GM19395 (cell line): ENCODE measurements at regions not wholly inside any gene's neighbourhood (a gene's known extent, or its start where the extent isn't known, plus 50 kb on each side); places are given as distances from the start of the nearest gene placed in this dataset.
"Not testable (repeated sequence)": the region's sequence is repeated elsewhere in the genome, so short reads cannot be mapped to it uniquely, and the experiment has no call there.

Source experiments
- ATAC-seq: cut with Tn5 transposase; IDR thresholded peaks from one replicate; pipeline ENCODE4 v1.9.1; 2021; ENCODE audit warnings: mild to moderate bottlenecking, moderate library complexity; ENCODE audit not compliant: unreplicated experiment

DNA sequence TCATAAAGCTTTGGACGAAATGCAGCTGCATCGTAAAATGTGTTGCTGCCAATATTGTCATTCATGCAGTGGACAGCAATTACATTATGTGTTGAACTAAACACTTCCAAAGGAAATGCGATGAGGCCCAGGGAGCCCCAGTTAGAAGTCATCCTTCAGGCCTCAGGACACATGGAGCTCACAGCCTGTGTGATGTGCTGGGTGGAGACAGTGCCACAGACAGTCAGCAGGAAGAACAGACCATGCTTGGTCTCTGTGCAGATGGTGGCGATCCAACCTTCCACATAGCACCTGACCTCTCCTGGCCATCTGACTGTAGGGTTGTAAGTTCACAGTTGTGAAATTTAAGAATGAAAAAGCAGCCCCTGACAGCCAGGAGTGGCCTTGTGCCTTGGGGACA lies 118.3 kb upstream of the ALKAL2 start:
- no peak for ATAC-seq

DNA sequence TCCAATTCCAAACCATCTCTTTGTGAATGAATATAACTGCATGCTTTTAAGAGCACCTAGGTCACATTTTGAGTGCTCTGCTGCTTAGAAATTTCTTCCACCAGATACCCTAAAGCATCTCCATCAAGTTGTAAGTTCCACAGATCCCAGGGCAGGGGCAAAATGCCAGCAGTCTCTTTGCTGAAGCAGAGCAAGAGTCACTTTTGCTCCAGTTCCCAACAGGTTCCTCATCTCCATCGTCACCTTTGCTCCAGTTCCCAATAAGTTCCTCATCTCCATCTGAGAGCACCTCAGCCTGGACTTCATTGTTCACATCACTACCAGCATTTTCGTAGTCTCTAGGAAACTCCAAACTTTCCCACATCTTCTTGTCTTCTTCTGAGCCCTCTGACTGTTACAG lies 116.7 kb upstream of the ALKAL2 start:
- ATAC-seq: no peak

DNA sequence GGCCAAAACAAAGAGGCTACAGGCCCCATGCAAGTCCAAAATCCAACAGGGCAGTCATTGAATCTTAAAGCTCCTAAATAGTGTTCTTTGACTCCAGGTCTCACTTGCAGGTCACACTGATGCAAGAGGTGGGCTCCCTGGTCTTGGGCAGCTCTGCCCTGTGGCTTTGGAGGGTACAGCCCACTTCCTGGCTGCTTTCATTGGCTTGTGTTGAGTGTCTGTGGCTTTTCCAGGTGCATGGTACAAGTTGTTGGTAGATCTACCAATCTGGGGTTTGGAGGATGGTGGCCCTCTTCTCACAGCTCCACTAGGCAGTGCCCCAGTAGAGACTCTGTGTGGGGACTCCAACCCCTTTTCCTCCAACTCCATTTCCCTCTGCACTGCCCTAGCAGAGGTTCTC lies 115.8 kb upstream of the ALKAL2 start:
- no peak for ATAC-seq

DNA sequence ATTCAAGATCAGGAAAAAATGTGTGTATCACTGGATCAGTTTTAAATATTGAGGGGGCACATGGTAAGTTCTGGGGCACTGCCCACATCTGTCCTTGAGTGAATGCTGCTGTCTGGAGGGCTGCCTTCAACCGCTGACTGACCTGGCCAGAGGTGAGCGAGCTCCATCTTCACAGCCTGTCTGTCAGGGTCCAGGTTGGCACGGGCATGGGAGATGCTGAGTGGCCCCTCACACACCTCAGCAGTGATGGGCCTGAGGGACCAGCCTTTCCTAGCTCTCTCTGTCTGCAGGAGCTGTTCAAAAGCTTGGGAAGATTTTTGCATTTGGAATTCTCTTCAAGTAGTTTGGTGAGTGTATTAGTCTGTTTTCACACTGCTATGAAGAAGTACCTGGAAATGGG lies 114.8 kb upstream of the ALKAL2 start:
- no peak for ATAC-seq

DNA sequence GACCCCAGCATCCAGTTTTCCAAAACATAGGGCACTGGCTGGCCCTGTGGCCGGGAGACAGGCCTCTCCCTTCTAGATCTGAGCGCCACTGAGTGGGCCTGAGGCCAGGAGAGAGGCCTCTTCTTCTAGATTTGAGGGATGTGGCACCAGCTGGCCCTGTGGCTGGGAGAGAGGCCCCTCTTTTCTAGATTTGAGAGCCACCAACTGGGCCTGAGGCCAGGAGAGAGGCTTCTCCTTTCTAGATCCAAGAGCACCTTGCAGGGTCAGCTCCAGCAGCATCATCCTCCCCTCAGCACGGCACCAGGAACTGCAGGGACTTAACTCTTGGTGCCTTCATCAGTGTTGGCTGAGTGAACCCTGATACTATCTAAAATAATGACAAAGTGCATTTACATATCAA lies 114.3 kb upstream of the ALKAL2 start:
- ATAC-seq: no peak

DNA sequence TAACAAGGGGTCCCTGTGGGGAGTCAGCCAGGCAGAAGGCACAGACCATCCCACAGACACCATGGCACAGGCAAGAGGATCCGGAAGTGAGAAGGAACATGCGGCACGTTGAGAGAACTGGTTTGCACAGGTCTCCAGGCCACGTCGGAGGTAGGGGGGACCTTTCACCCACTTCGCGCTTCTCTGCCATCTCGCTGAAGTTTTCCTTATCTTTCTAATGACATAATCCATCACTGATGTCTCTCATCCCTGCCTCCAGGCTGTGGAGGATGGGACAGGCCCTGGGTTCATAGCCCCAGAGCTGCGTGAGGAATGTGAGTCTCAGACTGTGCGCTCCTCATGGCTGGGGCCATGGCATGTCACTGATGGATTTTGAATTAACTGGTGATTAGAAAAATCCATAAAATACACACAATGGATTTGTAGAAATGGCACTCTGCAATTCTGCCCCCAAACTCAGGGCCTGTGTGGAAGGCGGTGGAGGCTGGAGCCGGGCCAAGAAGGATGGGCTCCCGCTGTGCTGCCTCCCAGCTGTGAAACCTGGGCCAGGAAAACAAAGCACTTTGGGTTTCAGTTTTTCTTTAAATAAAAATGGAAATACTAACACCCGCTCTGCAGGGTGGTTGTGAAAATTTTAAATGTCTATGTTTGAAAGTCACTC lies 113.3 kb upstream of the ALKAL2 start:
- no peak for ATAC-seq

DNA sequence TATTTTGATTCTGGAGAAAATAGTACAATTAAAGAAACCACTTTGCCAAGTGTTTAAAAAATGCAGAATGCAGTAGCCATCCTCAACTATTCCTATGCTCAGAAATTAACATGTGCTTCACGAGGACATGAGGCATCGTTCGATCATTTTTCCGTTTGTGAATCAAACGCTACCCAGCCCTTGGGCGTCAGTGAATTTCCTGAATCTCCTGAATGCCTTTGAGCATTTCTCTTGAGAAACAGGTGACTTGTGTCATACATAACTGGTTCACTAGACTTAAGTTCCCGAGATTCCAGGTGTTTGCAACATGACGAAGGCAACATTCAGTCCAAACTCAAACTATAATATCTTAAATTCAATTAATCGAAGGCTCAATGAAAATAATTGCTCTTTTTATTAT lies 110.0 kb upstream of the ALKAL2 start:
- ATAC-seq: no peak

DNA sequence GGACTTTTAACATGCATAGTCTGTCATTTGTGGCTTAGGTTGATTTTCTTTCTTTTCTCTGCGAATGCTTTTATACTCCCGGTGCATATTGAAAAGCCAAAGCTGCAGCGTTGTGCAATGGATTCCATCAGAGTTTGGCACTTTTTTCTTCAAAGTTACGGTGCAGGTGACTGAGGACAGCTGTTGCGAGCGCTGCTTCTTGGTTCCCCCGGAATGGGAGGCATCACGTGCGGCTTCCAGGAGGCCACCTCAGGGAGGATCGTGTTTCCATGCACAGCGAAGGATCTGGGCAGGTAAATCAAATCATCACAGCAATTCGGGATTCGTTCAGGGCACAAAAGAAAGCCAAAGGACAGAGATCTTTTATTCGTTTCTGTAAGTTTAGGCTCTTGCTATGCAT lies 109.6 kb upstream of the ALKAL2 start:
- ATAC-seq: no peak

DNA sequence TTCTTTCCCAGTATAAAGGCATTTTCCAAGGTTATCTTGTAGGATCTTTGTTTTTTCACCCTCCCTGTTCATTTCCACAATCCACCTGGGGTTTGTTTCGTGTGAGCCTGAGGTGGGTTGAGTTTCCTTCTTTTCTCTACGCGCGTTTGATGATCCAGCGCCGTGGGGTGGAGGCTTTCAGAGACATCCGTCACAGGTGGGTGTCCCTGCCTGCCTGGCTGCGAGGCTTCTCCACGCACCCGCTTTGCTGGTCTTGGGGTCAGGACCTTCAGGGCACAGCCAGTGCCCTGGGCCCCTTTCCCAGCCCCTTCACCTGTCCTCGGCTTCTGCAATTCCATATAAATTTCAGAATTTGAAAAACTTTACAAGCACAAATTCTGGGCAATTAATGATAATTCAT lies 109.0 kb upstream of the ALKAL2 start:
- no peak for ATAC-seq

DNA sequence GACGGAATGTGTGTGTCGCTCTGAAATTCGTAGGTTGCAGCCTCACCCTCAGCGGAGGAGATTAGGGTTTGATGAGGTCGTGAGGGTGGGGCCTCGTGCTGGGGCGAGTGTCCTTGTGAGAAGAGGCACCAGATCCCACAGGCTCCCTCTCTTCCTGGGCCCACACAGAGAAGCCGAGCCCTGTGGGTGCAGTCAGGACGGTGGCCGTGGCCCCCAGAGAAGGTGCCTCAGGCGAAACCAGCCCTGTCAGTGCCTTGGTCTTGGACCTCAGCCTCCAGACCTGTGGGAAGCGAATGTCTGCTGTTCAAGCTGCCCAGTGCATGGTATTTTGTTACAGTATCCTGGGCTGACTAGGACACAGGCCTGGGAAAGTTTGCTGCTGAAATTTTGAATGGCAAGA lies 108.0 kb upstream of the ALKAL2 start:
- no peak for ATAC-seq

DNA sequence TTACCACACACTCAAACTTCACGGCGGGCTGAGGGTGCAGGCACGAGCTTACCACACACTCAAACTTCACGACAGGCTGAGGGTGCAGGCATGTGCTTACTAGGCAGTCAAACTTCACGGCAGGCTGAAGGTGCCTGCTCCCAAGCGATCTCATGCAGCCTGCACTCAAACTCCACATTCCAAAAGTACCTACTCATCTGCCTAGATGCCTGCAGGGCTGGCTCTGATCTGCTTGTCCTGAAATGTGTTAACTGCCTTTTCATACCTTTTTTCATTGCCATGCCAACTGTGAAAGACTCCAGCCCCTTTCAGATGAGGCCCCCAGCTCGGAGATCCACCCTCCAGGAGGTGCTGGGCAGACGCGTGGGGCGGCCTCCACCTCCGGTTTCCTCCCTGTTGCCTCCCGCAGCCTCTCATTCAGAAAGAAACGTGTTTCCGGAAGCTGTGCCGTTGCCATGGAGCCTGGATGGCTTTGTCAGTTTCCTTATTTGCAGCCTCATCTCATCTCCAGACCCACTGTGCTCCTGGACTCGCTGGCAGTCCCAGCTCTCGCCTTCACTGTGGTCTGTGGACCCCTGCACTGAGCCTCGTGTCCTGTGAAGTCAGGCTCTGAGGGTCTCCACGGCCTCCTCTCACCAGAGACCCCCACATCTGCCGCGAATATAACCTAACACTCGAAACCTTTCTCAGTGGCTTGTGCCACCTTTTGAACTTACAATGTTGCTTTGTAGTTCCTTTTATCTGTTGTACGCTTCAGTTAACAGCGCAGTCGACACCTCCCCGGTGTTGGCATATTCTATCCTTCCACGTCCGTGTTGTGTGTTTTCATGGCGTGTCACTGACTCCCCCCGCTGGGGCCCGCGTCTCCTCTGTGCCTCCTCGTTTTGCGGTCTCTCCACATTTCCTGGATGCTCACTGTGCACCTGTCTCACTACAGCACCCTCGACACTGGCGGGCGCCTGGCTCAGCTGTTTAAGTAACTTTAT lies 106.1 kb upstream of the ALKAL2 start:
- peak; percentile 86 for ATAC-seq

DNA sequence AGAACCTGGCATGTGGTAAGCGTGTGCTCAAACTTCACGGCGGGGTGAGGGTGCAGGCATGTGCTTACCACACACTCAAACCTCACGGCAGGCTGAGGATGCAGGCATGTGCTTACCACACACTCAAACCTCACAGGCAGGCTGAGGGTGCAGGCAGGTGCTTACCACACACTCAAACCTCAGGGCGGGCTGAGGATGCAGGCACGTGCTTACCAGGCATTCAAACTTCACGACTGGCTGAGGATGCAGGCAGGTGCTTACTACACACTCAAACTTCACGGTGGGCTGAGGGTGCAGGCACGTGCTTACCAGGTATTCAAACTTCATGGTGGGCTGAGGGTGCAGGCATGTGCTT lies 105.0 kb upstream of the ALKAL2 start:
- no peak for ATAC-seq

DNA sequence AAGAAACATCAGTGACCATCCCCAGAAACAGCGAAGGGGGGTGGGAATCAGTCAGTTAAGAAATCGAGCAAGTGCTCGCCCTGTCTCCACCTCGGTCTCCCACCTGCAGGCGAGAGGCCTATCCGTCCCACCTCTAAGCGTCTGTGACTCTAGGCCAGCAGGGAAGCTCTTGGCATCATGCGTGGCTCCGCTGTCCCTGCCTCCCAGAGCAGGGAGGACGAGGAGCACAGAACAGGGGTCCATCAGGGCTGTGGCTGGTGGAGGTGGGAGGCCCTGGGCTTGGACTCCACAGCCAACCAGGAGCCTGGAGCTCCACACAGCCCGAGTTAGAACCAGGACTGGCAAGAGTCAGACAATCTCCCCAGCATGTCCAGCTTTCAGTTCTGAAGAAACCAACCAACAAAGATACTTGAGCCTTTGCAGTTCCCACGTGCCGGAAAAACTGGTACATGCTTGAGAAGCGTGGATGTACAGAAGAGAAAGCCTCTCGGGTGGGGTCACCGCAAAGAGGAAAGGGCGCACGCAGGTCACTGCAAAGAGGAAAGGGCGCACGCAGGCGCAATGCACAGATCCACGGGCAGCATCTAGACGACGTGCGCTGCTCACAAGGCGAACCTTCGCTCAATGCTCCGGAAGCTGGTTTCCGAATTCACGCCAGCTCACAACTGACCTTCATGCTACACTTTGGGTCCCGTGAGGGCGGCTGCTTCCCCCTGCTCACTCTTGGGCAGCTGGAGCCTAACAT lies 104.5 kb upstream of the ALKAL2 start:
- ATAC-seq: no peak

DNA sequence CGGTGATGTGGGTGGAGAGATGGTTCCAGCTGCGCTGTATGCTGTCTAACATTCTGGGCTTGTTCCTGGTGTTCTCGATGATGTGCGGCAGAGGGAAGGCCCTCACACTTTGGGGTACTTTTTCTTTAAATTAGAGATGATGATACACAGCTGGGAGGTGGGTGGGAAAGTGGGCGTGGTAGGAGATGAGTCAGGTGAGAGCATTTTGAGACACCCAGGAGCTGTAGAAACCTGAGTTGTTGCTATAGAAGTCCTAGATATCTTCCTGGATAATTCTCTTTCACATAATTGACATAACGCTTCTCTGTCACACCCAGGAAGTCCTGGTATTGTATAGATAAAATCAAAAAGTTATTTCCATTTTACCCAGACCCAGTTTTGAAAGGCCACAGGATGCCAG lies 103.8 kb upstream of the ALKAL2 start:
- ATAC-seq: no peak

DNA sequence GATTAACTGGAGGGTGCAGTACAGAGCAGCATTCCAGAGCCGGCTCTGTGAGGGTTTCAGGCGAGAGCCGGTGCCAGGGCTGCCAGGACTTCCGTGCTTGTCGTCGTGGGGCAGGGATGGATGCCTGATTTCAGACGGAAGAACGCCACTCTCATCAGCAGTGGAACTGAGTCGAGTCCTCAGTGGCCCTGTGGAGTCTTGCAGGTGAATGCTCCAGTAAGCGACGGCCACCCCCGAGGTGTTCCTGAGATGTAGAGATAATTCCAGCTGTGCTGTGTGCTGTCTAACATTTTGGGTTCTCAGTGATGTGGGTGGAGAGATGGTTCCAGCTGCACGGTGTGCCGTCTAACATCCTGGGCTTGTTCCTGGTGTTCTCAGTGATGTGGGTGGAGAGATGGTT lies 103.1 kb upstream of the ALKAL2 start:
- ATAC-seq: no peak

DNA sequence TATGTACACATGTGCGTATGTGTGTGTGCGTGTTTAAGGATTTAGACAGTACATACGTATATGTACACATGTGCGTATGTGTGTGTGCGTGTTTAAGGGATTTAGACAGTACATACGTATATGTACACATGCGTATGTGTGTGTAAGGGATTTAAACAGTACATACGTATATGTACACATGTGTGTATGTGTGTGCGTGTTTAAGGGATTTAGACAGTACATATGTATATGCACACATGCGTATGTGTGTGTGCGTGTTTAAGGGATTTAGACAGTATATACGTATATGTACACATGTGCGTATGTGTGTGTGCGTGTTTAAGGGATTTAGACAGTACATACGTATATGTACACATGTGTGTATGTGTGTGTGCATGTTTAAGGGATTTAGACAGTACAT lies 102.1 kb upstream of the ALKAL2 start:
- not testable (repeated sequence) for ATAC-seq

DNA sequence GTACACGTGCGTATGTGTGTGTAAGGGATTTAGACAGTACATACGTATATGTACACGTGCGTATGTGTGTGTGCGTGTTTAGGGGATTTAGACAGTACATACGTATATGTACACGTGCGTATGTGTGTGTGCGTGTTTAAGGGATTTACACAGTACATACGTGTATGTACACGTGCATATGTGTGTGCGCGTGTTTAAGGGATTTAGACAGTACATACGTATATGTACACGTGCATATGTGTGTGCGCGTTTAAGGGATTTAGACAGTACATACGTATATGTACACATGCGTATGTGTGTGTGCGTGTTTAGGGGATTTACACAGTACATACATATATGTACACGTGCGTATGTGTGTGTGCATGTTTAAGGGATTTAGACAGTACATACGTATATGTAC lies 100.9 kb upstream of the ALKAL2 start:
- not testable (repeated sequence) for ATAC-seq

DNA sequence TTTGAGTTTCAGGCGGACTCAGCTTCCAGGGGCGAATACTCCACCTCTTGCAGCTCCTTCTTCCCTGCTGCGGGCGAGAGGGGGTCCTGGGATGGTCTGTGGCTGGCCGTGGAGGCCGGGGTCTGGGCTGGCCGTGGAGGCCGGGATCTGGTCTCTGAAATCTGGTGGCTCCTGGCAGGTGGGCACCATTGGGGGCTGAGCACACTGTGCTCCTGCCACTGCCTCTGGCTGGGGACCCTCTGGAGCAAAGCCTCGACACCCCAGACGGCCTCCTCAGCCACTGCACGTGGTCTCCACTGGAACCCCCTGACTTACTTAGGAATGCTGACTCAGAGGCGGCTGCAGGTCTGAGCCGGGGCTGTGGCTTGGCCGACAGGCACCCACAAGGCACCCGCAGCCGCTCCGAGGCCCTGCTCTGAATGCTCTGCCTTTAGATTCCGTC lies 100.1 kb upstream of the ALKAL2 start:
- no peak for ATAC-seq

DNA sequence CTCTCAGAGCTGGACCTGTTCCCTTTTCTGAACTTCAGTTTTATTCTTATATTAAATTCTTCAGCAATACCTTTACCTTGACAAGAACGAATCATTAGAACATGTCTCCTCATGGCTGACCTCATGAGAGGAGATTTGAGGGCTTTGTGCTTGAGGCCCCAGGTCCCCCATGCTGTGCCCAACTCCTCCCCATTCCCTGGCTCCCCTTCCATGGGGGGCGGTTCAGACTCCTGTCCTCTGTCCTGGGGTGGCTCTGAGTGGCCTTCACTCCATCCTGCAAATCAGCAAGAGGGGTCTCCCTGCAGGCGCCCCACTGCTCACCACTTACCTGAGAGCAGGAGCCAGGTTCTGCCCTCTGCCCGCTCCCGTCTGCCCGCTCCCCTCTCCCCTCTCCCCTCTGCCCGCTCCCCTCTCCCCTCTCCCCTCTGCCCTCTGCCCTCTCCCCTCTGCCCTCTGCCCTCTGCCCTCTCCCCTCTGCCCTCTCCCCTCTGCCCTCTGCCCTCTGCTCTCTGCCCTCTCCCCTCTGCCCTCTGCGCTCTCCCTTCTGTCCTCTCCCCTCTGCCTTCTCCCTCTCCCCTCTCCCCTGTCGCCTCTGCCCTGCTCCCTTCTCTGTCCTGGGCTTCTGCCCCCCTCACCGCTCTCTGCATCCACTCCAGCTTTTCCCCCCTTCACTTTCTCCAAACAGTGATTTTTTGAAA lies 98.7 kb upstream of the ALKAL2 start:
- ATAC-seq: no peak

DNA sequence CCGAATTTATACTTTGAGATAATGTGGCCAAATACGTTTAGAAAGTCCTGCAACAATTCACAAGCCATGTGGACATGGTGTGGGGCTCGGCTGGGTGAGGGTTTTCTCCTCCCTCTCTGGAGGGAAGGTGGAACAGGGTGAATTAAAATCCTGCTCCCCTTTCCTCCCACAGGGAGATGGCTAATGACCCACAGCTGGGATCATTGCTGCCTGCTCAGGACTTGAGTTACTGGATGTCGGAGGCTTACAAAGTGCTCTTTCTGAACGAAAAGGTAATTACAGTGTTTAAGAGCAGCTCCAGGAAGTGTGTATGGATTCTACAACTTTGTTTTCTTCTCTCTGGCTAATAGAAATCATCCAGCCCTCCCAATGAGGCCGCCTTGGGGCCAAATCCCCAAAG lies 97.9 kb upstream of the ALKAL2 start:
- ATAC-seq: no peak

DNA sequence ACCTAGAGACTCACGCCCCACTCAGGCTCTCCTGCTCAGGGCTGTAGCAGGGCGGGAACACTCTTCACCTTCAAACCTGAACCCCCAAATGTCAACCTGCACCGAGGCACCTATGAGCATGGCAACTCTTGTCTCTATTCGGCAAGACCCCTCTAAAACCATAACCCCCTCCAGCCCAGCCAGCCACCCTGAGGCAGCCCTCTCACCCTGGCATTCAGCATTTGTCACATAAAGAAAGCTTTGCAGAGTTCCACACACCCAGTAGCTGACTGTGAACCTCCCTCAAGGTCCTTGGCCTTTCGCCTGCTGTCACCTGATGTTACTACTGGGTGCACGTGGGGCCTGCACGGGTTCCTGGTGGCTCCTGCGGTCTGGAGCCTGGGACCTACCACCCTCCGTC lies 97.2 kb upstream of the ALKAL2 start:
- no peak for ATAC-seq
